Fibroblast of villous mesenchyme (primary cell): ENCODE measurements at regions not wholly inside any gene's neighbourhood (a gene's known extent, or its start where the extent isn't known, plus 50 kb on each side); places are given as distances from the start of the nearest gene placed in this dataset.
"Not testable (repeated sequence)": the region's sequence is repeated elsewhere in the genome, so short reads cannot be mapped to it uniquely, and the experiment has no call there.

Source experiments
- DNase-seq: peaks from one replicate; pipeline ENCODE4 v3.0.0-alpha.2; 2010; ENCODE audit warnings: low read depth
- H3K4me3 ChIP-seq: 2 replicates; pipeline ENCODE4 v1.5.1; 2011; ENCODE audit warnings: low read depth, mild to moderate bottlenecking, low read length
- TF ChIP-seq, protein P1 (sequence below): IDR thresholded peaks from 2 replicates; pipeline ENCODE4 v1.5.1; 2012; ENCODE audit warnings: low read depth, mild to moderate bottlenecking, low read length; ENCODE audit not compliant: insufficient read depth

DNA sequence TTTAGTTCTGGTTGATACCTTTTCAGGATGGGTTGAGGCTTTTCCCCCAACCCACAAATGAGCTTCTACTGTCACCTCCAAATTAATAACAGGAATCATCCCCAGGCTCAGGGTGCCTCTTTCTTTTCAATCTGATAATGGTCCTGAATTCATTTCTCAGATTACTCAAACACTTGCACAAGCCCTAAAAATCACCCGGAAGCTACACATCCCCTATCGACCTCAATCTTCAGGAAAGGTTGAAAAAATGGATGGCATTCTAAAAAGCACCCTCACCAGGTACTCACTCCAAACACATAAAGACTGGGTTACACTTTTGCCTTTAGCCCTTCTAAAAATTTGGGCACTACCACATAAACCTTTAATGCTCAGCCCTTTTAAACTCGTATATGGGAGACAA lies 79.9 kb downstream of the COQ2 start:
- TF ChIP-seq, protein P1, sequence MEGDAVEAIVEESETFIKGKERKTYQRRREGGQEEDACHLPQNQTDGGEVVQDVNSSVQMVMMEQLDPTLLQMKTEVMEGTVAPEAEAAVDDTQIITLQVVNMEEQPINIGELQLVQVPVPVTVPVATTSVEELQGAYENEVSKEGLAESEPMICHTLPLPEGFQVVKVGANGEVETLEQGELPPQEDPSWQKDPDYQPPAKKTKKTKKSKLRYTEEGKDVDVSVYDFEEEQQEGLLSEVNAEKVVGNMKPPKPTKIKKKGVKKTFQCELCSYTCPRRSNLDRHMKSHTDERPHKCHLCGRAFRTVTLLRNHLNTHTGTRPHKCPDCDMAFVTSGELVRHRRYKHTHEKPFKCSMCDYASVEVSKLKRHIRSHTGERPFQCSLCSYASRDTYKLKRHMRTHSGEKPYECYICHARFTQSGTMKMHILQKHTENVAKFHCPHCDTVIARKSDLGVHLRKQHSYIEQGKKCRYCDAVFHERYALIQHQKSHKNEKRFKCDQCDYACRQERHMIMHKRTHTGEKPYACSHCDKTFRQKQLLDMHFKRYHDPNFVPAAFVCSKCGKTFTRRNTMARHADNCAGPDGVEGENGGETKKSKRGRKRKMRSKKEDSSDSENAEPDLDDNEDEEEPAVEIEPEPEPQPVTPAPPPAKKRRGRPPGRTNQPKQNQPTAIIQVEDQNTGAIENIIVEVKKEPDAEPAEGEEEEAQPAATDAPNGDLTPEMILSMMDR, result no peak
- DNase-seq, result no peak
- H3K4me3 ChIP-seq, result no peak overlapping the region

DNA sequence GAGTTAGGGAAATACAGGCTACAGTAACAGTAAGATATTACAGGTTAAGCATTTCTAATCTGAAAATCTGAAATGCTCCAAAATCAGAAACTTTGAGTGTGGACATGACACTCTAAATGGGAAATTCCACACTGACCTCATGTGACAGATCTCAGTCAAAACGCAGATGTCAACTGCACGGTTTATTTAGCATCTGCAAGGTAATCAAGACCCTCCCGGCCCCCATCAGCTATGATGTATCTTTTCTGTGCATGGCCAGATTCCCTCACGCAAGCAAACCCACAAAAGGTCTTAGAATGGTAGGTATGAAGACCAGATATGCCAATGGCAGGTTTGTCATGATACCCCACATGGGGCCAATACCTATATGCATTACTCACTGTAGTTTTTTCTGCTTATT lies 82.8 kb downstream of the COQ2 start:
- no peak for DNase-seq
- TF ChIP-seq, protein P1, result no peak
- no peak overlapping the region for H3K4me3 ChIP-seq

DNA sequence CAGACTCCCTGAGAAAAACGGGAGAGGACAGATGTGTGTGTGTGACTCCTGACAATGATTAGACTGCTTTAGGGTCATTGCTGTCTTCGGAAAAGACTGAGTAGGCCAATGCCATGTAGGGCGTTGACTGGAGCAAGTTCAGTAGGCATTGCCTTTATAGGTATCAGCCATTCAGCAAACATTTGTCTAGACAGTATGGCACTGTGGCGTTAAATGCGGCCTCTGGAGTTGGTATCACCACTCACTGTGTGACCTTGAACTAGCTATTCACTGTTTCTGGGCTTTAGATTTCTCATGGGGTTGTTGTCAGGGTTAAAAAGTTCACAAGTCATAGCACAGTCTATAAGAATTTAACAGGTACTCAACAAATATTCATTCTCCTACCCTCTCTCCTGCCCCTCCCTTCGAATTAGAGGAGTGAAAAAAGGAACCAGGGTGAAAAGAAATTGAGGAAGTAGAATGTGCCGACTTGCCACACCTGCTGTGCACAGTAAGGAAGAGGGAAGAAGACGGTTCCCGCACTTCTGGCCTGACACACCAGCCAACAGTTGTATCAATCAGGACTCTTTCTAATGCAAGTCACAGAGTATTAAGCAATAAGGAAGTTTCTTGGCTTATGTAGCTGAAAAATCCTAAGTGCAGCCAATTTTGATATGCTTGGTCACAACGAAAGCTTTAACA lies 83.2 kb upstream of the PLAC8 start:
- TF ChIP-seq, protein P1, result no peak
- H3K4me3 ChIP-seq, result no peak overlapping the region
- DNase-seq, result no peak

DNA sequence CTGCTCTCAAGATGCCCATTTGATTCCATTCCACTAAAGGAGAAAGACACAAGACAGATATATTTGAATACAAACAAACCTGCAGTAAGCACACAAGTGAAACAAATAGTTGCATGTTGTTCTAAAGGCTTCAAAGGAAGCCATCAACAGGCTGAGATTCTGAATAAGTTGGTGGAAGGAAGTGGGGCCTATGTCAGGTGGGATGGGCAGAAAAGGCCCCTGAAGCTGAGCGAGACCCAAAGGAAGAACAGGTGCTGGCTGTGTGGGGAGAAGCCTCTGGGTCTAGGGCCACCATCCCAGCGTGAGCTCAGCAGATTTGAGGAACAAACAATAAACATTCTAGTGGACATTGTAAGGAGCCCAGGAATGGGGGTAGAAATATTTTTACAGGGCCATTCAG lies 82.4 kb upstream of the PLAC8 start:
- TF ChIP-seq, protein P1, result no peak
- H3K4me3 ChIP-seq, result no peak overlapping the region
- DNase-seq, result no peak

DNA sequence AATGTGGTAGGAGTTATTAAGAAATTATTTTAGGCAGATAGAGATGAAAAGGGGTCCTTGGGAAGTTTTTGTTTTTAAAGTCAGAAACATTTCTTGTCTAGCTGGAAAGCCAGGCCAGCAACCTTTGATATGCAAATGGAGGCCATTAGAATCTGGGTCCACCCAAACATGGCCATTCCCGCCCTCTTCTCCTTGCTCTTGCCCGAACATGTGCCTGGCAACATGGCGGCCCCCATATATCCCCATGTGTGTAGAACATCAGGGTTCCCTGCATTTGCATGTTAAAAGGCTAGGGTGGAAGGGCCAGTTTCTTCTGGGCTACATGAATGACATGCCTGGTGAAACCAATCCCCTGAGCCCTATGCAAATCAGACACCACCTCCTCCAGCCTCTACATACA lies 80.7 kb upstream of the PLAC8 start:
- H3K4me3 ChIP-seq, result no peak overlapping the region
- TF ChIP-seq, protein P1, result no peak
- no peak for DNase-seq

DNA sequence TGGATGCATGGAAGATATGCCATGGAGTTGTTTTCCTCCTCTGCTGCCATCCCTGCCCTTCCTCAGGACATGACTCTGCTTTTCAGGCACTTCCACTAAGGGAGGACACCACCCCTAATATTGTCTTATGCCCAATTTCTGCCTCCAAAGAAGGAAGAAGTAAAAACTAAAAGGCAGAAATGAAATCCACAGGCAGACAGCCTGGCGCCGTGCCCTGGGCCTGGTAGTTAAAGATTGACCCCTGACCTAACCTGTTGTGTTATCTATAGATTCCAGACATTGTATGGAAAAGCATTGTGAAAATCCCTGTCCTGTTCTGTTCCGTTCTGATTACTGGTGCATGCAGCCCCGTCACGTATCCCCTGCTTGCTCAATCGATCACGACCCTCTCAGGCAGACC lies 80.1 kb upstream of the PLAC8 start:
- not testable (repeated sequence) for DNase-seq, H3K4me3 ChIP-seq

DNA sequence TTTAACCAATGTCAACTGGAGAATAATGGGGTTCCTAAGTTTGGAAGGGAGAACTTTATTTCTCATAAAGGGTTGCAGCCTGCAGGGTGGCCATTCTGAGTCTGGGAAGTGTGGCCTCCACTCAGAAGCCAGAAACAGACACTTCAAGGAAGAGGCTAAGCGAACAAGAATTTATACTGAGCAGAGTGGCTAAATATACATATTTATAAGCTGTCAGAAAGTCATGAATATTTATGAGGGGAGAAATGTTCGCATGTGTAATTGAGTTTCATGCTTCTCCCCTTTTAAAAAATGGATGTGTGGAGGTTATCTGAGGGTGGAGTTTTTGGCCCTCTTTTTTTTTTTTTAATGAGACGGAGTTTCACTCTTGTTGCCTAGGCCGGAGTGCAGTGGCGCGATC lies 78.1 kb upstream of the PLAC8 start:
- no peak for DNase-seq
- TF ChIP-seq, protein P1, result no peak
- no peak overlapping the region for H3K4me3 ChIP-seq

DNA sequence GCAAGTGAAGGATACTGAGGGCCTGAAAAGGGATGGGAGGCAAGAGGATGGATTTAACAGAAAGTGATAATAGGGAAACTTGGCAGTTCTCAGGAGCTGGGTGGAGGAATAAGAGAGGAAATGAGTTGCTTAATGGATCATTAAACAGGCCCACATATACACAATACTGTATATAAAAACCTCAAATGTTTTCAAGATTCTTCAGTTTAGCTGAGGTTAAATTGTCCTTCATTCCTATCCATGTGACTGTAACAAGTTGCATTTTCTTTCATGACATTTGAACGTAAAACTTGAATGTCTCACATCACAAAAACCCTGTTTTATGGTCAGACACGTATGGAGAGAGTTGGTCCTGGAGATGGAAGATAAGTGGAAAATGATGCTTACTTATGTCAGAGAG lies 76.5 kb upstream of the PLAC8 start:
- no peak overlapping the region for H3K4me3 ChIP-seq
- DNase-seq, result no peak
- TF ChIP-seq, protein P1, result no peak
